Astrocyte (in vitro differentiated cells and primary cell): ENCODE measurements at regions not wholly inside any gene's neighbourhood (a gene's known extent, or its start where the extent isn't known, plus 50 kb on each side); places are given as distances from the start of the nearest gene placed in this dataset.

ENCODE experiments used
- DNase-seq: peaks from one replicate; pipeline ENCODE4 v3.0.0-alpha.2; 2010; ENCODE audit warnings: low read depth
- FAIRE-seq: peaks from 2 replicates; lab custom pipeline; 2011; peaks lifted over from hg19 to GRCh38; lab: Jason Lieb, UNC
- H2AFZ ChIP-seq: 2 replicates; pipeline ENCODE4 v1.6.0; 2012; ENCODE audit warnings: low read depth, low read length, inconsistent platforms
- H3K27ac ChIP-seq: 2 replicates; pipeline ENCODE4 v1.5.1; 2011; ENCODE audit warnings: low read depth, low read length, inconsistent platforms
- H3K27me3 ChIP-seq: 2 replicates; pipeline ENCODE4 v1.6.0; 2011; ENCODE audit warnings: low read length, inconsistent platforms; ENCODE audit not compliant: insufficient read depth
- H3K36me3 ChIP-seq: 2 replicates; pipeline ENCODE4 v1.5.1; 2011; ENCODE audit warnings: low read length, inconsistent platforms; ENCODE audit not compliant: insufficient read depth
- H3K4me1 ChIP-seq: 2 replicates; pipeline ENCODE4 v1.5.1; 2011; ENCODE audit warnings: low read length, inconsistent platforms; ENCODE audit not compliant: insufficient read depth
- H3K4me2 ChIP-seq: 2 replicates; pipeline ENCODE4 v1.6.0; 2012; ENCODE audit warnings: low read length, inconsistent platforms
- H3K4me3 ChIP-seq: 2 replicates; pipeline ENCODE4 v1.5.1; 2011; ENCODE audit warnings: low read depth, mild to moderate bottlenecking, low read length, inconsistent platforms; ENCODE audit not compliant: insufficient read depth
- H3K79me2 ChIP-seq: 2 replicates; pipeline ENCODE4 v1.6.0; 2012; ENCODE audit warnings: mild to moderate bottlenecking, low read length, inconsistent platforms; ENCODE audit not compliant: insufficient read depth
- H3K9ac ChIP-seq: 2 replicates; pipeline ENCODE4 v1.6.0; 2012; ENCODE audit warnings: mild to moderate bottlenecking, low read length, inconsistent platforms
- H3K9me3 ChIP-seq: 2 replicates; pipeline ENCODE4 v1.5.1; 2012; ENCODE audit warnings: low read depth, mild to moderate bottlenecking, low read length, inconsistent platforms; ENCODE audit not compliant: insufficient read depth
- H4K20me1 ChIP-seq: 2 replicates; pipeline ENCODE4 v1.6.0; 2012; ENCODE audit warnings: low read length, inconsistent platforms; ENCODE audit not compliant: insufficient read depth
- H3K27ac Mint-ChIP-seq: one replicate; pipeline ENCODE4 v1.8.0; 2021; ENCODE audit warnings: mild to moderate bottlenecking, mixed read lengths; ENCODE audit not compliant: unreplicated experiment
- H3K27me3 Mint-ChIP-seq: one replicate; pipeline ENCODE4 v1.8.0; 2021; ENCODE audit warnings: low read depth, mixed read lengths; ENCODE audit not compliant: unreplicated experiment
- H3K36me3 Mint-ChIP-seq: one replicate; pipeline ENCODE4 v1.8.0; 2021; ENCODE audit warnings: low read depth, mixed read lengths; ENCODE audit not compliant: unreplicated experiment
- H3K4me1 Mint-ChIP-seq: one replicate; pipeline ENCODE4 v1.8.0; 2021; ENCODE audit warnings: low read depth, mixed read lengths; ENCODE audit not compliant: unreplicated experiment
- H3K4me3 Mint-ChIP-seq: one replicate; pipeline ENCODE4 v1.8.0; 2021; ENCODE audit warnings: mild to moderate bottlenecking, moderate library complexity, mixed read lengths; ENCODE audit not compliant: unreplicated experiment
- H3K9me3 Mint-ChIP-seq: one replicate; pipeline ENCODE4 v1.8.0; 2021; ENCODE audit warnings: mild to moderate bottlenecking, mixed read lengths; ENCODE audit not compliant: unreplicated experiment
- EZH2 ChIP-seq: IDR thresholded peaks from 2 replicates; pipeline ENCODE4 v1.6.1; 2012; ENCODE audit warnings: mild to moderate bottlenecking, low read length, inconsistent platforms; ENCODE audit not compliant: insufficient read depth
- TF ChIP-seq, protein P1 (sequence below): IDR thresholded peaks from 2 replicates; pipeline ENCODE4 v1.5.1; 2011; ENCODE audit warnings: low read depth, mild to moderate bottlenecking, inconsistent platforms, low read length, moderate library complexity; ENCODE audit not compliant: insufficient read depth

GRCh38 chr6:120211955-120212792 lies 862.6 kb upstream of the MAN1A1 start:
- H3K27ac ChIP-seq = no peak overlapping the region
- H4K20me1 ChIP-seq = no peaks in the 10 kb centered on the region
- no peaks in the 10 kb centered on the region for H3K79me2 ChIP-seq
- H3K9ac ChIP-seq = no peak overlapping the region
- Mint-ChIP-seq H3K27me3 (no peaks in the 10 kb centered on the region), H3K36me3 (no peaks in the 10 kb centered on the region), H3K27ac (no peak overlapping the region), H3K4me3 (no peak overlapping the region), H3K4me1 (peaks cover 20% of the 10 kb centered on the region), H3K9me3 (no peaks in the 10 kb centered on the region)
- FAIRE-seq = no peak
- no peak overlapping the region for H3K4me3 ChIP-seq
- no peak overlapping the region for H2AFZ ChIP-seq
- no peaks in the 10 kb centered on the region for H3K36me3 ChIP-seq
- H3K9me3 ChIP-seq = no peaks in the 10 kb centered on the region
- no peaks in the 10 kb centered on the region for H3K4me1 ChIP-seq
- DNase-seq = no peak
- TF ChIP-seq, protein P1, sequence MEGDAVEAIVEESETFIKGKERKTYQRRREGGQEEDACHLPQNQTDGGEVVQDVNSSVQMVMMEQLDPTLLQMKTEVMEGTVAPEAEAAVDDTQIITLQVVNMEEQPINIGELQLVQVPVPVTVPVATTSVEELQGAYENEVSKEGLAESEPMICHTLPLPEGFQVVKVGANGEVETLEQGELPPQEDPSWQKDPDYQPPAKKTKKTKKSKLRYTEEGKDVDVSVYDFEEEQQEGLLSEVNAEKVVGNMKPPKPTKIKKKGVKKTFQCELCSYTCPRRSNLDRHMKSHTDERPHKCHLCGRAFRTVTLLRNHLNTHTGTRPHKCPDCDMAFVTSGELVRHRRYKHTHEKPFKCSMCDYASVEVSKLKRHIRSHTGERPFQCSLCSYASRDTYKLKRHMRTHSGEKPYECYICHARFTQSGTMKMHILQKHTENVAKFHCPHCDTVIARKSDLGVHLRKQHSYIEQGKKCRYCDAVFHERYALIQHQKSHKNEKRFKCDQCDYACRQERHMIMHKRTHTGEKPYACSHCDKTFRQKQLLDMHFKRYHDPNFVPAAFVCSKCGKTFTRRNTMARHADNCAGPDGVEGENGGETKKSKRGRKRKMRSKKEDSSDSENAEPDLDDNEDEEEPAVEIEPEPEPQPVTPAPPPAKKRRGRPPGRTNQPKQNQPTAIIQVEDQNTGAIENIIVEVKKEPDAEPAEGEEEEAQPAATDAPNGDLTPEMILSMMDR = no peak
- TF ChIP-seq EZH2 = no peak
- H3K27me3 ChIP-seq = no peaks in the 10 kb centered on the region
- H3K4me2 ChIP-seq = no peak overlapping the region

DNA sequence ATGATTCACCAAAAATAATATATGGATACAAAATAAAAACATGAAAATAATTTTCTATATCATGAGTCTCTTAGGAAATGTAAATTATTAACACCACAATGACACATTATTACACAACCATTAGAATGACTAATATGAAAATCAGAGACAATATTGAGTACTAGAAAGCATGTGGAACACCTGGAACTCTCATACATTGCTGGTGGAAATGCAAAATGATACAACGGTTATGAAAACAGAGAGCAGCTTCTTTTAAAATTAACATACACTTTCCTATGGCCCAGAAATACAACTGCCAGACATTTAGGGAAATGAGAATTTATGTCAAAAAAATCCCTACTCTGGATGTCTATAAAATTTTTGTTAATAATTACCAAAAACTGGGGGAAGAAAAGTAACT lies 853.3 kb upstream of the MAN1A1 start:
- no peak overlapping the region for H3K27ac Mint-ChIP-seq
- H3K4me3 Mint-ChIP-seq = no peak overlapping the region
- DNase-seq (no peak), FAIRE-seq (no peak)
- H4K20me1 ChIP-seq = no peaks in the 10 kb centered on the region
- no peak overlapping the region for H3K27ac ChIP-seq
- H3K4me3 ChIP-seq = no peak overlapping the region
- no peaks in the 10 kb centered on the region for H3K36me3 Mint-ChIP-seq
- H3K36me3 ChIP-seq = no peaks in the 10 kb centered on the region
- TF ChIP-seq EZH2 = no peak
- TF ChIP-seq, protein P1 = no peak
- H3K9ac ChIP-seq = no peak overlapping the region
- no peaks in the 10 kb centered on the region for H3K9me3 ChIP-seq
- no peaks in the 10 kb centered on the region for H3K27me3 ChIP-seq
- H2AFZ ChIP-seq = no peak overlapping the region
- no peaks in the 10 kb centered on the region for H3K27me3 Mint-ChIP-seq
- H3K4me2 ChIP-seq = no peak overlapping the region
- no peaks in the 10 kb centered on the region for H3K4me1 ChIP-seq
- H3K79me2 ChIP-seq = no peaks in the 10 kb centered on the region
- H3K4me1 Mint-ChIP-seq = peaks cover 9% of the 10 kb centered on the region
- no peaks in the 10 kb centered on the region for H3K9me3 Mint-ChIP-seq

DNA sequence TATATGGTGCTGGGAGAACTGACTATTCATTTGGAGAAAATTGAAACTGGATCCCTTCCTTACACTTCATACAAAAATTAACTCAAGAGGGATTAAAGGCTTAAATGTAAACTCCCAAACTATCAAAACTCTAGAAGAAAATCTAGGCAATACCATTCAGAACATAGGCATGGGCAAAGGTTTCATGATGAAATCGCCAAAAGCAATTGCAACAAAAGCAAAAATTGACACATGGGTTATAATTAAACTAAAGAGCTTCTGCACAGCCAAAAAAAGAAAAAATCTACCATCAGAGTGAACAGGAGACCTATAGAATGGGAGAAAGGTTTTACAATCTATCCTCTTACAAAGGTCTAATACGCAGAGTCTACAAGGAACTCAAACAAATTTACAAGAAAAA lies 851.3 kb upstream of the MAN1A1 start:
- H3K27me3 ChIP-seq = no peaks in the 10 kb centered on the region
- H3K36me3 ChIP-seq = no peaks in the 10 kb centered on the region
- no peak overlapping the region for H3K4me2 ChIP-seq
- H2AFZ ChIP-seq = no peak overlapping the region
- H3K4me1 Mint-ChIP-seq = peaks cover 18% of the 10 kb centered on the region
- H3K27ac ChIP-seq = no peak overlapping the region
- H4K20me1 ChIP-seq = no peaks in the 10 kb centered on the region
- DNase-seq (no peak), FAIRE-seq (no peak)
- no peaks in the 10 kb centered on the region for H3K4me1 ChIP-seq
- H3K4me3 ChIP-seq = no peak overlapping the region
- H3K27me3 Mint-ChIP-seq = no peaks in the 10 kb centered on the region
- no peaks in the 10 kb centered on the region for H3K36me3 Mint-ChIP-seq
- H3K79me2 ChIP-seq = no peaks in the 10 kb centered on the region
- TF ChIP-seq EZH2 = no peak
- TF ChIP-seq, protein P1 = no peak
- no peak overlapping the region for H3K4me3 Mint-ChIP-seq
- H3K9me3 ChIP-seq = peaks cover 2% of the 10 kb centered on the region
- H3K9me3 Mint-ChIP-seq = no peaks in the 10 kb centered on the region
- H3K9ac ChIP-seq = no peak overlapping the region
- no peak overlapping the region for H3K27ac Mint-ChIP-seq
